GM10248 (cell line): ENCODE measurements at regions not wholly inside any gene's neighbourhood (a gene's known extent, or its start where the extent isn't known, plus 50 kb on each side); places are given as distances from the start of the nearest gene placed in this dataset.
"Not testable (repeated sequence)": the region's sequence is repeated elsewhere in the genome, so short reads cannot be mapped to it uniquely, and the experiment has no call there.

Experiments
- CTCF ChIA-PET: fragments of 300-600 bp; sonication (Branson Sonifier 250); formaldehyde crosslinking; extraction: SDS; loops from one replicate; lab custom pipeline; 2021; ENCODE audit warnings: antibody characterized with exemption; lab: Yijun Ruan, JAX
- POLR2A ChIA-PET: fragments of 350-650 bp; sonication (Branson Sonifier 250); formaldehyde crosslinking; extraction: SDS; loops from one replicate; lab custom pipeline; 2020; ENCODE audit warnings: antibody characterized with exemption; lab: Yijun Ruan, JAX
- DNase-seq: peaks from one replicate; pipeline ENCODE4 v3.0.0; 2012; ENCODE audit errors: extremely low spot score
- CTCF ChIP-seq: IDR thresholded peaks from 2 replicates; pipeline ENCODE4 v1.5.1; 2012; ENCODE audit warnings: mild to moderate bottlenecking, low read depth; ENCODE audit errors: extremely low read depth, missing control alignments, control extremely low read depth

DNA sequence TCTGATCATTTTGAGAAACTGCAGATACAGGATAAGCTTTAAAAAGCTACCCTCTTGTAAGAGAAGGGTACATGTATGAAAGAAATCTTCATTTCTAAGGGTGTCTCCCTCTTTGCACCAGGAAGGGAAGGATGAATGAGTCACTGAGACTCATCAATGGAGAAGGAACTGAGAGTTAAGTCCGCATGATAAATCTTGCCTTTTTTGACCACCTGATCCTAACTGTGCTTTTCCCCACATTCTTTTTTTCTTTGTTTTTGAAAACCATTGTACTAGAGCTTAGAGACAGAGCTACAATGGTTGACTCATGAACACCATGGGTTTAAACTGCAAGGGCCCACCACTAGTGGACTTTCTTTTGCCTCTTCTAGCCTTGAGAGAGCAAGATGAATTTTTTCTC lies 353.0 kb upstream of the RGS17 start:
- no peak for DNase-seq
- CTCF ChIA-PET = interaction anchor here (0.9 to 2.0 kb wide), 7 partner anchors 9 to 36 kb away, joined by 3 to 5 read pairs (median 3); no protein-coding TSS in a partner anchor
- TF ChIP-seq CTCF = no peak
- POLR2A ChIA-PET = no interaction called here

- TF ChIP-seq CTCF = no peak
- ChIA-PET CTCF (interaction anchor here (1.2 to 1.3 kb wide), 2 partner anchors 13 to 29 kb away, joined by 3 to 4 read pairs; no protein-coding TSS in a partner anchor), POLR2A (no interaction called here)
- no peak for DNase-seq
These were observed 345.2 kb upstream of the RGS17 start for GRCh38 chr6:153476243-153476642.

- POLR2A ChIA-PET = no interaction called here
- TF ChIP-seq CTCF = no peak
- no peak for DNase-seq
- CTCF ChIA-PET = interaction anchor here (1.2 kb wide), 1 partner anchor 20 kb away, joined by 3 read pairs; no protein-coding TSS in a partner anchor
These were observed 334.0 kb upstream of the RGS17 start for GRCh38 chr6:153465050-153465449.

DNA sequence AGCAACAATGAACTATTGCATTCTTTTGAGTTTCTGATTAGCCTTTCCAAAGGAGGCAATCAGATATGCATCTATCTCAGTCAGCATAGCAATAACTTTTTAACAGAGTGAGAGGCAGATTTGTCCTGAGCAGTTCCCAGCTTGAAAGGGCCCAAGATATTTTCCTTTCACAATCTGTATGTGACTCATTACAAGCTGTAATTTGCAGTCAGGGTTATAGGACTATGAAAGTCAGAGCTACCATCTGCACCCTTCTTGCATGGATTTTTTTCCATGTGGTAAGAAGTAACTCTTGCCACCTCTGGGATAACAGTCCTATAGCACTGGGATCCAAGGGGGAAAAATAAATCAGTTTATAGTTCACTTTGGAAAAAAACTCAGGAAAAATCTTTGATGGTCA lies 318.2 kb upstream of the RGS17 start:
- ChIA-PET POLR2A (no interaction called here), CTCF (interaction anchor here (1.1 to 1.3 kb wide), 2 partner anchors 19 to 40 kb away, joined by 3 read pairs; no protein-coding TSS in a partner anchor)
- no peak for DNase-seq
- TF ChIP-seq CTCF = no peak

GRCh38 chr6:153442749-153443148 lies 311.7 kb upstream of the RGS17 start:
- CTCF ChIA-PET = not testable (repeated sequence)

DNA sequence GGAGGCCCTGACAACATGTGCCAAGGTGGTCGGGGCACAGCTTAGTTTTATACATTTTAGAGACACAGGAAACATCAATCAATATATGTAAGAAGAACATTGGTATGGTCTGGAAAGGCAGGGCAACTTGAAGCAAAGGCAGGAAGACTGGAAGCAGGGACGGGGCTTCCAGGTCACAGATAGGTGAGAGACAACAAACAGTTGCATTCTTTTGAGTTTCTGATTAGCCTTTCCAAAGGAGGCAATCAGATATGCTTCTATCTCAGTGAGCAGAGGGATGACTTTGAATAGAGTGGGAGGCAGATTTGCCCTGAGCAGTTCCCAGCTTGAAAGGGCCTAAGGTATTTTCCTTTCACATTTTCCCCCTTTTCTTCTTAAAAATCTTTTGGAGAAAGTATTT lies 311.0 kb upstream of the RGS17 start:
- POLR2A ChIA-PET = no interaction called here
- no peak for DNase-seq
- CTCF ChIA-PET = no interaction called here
- no peak for TF ChIP-seq CTCF

More at GRCh38 chr6:153442749-153443148, 311.7 kb upstream of the RGS17 start:
- POLR2A ChIA-PET, DNase-seq: not testable (repeated sequence)

DNA sequence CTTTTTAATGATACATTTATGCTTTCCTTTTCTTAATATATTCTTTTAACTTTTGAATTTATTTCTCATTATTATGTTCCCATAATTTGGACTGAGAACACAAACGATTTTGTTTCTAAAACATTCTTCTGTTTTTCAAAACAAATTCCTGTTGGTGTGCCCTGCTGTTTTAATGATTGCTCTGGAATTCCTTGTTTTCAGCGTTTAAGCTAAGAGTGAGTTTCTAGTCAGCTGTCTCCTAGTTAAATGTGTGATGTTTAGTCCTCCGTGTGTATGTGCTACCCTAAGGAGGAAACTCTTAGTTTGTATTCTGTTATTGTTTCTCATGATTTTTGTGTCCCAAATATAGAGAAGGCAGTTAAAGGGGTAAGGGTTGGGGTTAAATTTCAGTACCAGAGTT lies 306.1 kb upstream of the RGS17 start:
- ChIA-PET CTCF (no interaction called here), POLR2A (no interaction called here)
- DNase-seq = no peak
- TF ChIP-seq CTCF = no peak
